Tibial nerve (tissue), 4 donors: ENCODE measurements at regions not wholly inside any gene's neighbourhood (a gene's known extent, or its start where the extent isn't known, plus 50 kb on each side); places are given as distances from the start of the nearest gene placed in this dataset.

ENCODE experiments used
- DNase-seq, 2 donors: peaks; one replicate each; pipeline ENCODE4 v3.0.0-alpha.2; 2019; ENCODE audit warnings: low spot score in 2 of 2
- H3K27ac ChIP-seq, 4 donors: fragments of 200-600 bp; sonication (generic) in 3 of 4; one replicate each; pipeline ENCODE4 v1.5.1; 2017 to 2019; ENCODE audit warnings: mild to moderate bottlenecking in 1 of 4
- H3K27me3 ChIP-seq, 2 donors: fragments of 200-600 bp; sonication (generic) in 1 of 2; one replicate each; pipeline versions ENCODE4 v1.5.1 to v1.6.0; 2017 to 2019
- H3K36me3 ChIP-seq, 3 donors: fragments of 200-600 bp; sonication (generic); one replicate each; pipeline ENCODE4 v1.5.1; 2018 to 2019
- H3K4me1 ChIP-seq, 4 donors: fragments of 200-600 bp; sonication (generic) in 3 of 4; one replicate each; pipeline ENCODE4 v1.5.1; 2017 to 2019
- H3K4me3 ChIP-seq, 4 donors: fragments of 200-600 bp; sonication (generic) in 3 of 4; one replicate each; pipeline ENCODE4 v1.5.1; 2017 to 2019; ENCODE audit warnings: mild to moderate bottlenecking in 1 of 4, moderate library complexity in 1 of 4
- H3K9me3 ChIP-seq, 4 donors: fragments of 200-600 bp; sonication (generic) in 3 of 4; one replicate each; pipeline ENCODE4 v1.5.1; 2017 to 2019
- EP300 ChIP-seq, 2 donors: sonication (generic); formaldehyde crosslinking; IDR thresholded peaks; one replicate each; pipeline ENCODE4 v1.6.1; 2017; ENCODE audit warnings: antibody characterized with exemption in 2 of 2, mild to moderate bottlenecking in 1 of 2
- POLR2A ChIP-seq, 2 donors: fragments of 450-650 bp; IDR thresholded peaks; one replicate each; pipeline ENCODE4 v1.6.1; 2017; ENCODE audit warnings: antibody characterized with exemption in 2 of 2, mild to moderate bottlenecking in 2 of 2, moderate library complexity in 2 of 2
- WGBS, 2 donors: methylation state at CpG; one replicate each; pipeline ENCODE4 v1.1.5; 2018; 5-methylcytosine and 5-hydroxymethylcytosine counted together
- TF ChIP-seq, protein P1 (sequence below), 5 experiments: fragments of 200-600 bp in 3 of 5; fragments of 450-650 bp in 2 of 5; sonication (generic) in 3 of 5; IDR thresholded peaks; one replicate each; pipeline ENCODE4 v1.5.1; 2016 to 2019; ENCODE audit warnings: antibody characterized with exemption in 5 of 5, mild to moderate bottlenecking in 3 of 5, moderate library complexity in 2 of 5

DNA sequence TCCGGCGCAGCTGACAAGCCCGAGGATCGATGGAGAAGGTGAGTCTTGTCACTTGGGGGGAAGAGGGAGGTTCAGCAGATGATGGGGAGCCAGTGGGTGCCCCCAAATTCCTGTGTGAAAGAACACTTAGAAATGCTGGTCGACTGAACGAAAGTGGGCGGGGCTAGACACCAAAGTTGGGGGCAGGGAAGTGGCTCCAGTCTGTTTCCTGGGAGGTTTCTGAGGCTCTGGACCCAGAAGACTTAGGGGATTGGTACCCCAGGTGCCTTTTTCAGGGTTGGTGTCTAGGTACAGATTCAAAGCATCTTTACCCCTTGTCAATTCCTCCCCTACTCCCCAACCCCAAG is 278.6 kb downstream of the ZSWIM6 start:
- no peak overlapping the region for H3K4me3 ChIP-seq
- no peaks in the 10 kb centered on the region for H3K27me3 ChIP-seq
- no peaks in the 10 kb centered on the region for H3K9me3 ChIP-seq
- no peak overlapping the region for H3K27ac ChIP-seq
- no peaks in the 10 kb centered on the region for H3K36me3 ChIP-seq
- 83 to 89% methylated on average over 7 of the region's 7 CpGs for WGBS, 2 donors
- DNase-seq = no peak
- H3K4me1 ChIP-seq = peaks cover 0 to 15% (median 2%) of the 10 kb centered on the region in 4 donors
- TF ChIP-seq POLR2A (IDR thresholded peaks at IDR 0.05) = no peak
- TF ChIP-seq EP300 (IDR thresholded peaks at IDR 0.05) = no peak
- TF ChIP-seq, protein P1, sequence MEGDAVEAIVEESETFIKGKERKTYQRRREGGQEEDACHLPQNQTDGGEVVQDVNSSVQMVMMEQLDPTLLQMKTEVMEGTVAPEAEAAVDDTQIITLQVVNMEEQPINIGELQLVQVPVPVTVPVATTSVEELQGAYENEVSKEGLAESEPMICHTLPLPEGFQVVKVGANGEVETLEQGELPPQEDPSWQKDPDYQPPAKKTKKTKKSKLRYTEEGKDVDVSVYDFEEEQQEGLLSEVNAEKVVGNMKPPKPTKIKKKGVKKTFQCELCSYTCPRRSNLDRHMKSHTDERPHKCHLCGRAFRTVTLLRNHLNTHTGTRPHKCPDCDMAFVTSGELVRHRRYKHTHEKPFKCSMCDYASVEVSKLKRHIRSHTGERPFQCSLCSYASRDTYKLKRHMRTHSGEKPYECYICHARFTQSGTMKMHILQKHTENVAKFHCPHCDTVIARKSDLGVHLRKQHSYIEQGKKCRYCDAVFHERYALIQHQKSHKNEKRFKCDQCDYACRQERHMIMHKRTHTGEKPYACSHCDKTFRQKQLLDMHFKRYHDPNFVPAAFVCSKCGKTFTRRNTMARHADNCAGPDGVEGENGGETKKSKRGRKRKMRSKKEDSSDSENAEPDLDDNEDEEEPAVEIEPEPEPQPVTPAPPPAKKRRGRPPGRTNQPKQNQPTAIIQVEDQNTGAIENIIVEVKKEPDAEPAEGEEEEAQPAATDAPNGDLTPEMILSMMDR (IDR thresholded peaks at IDR 0.05) = no peak

DNA sequence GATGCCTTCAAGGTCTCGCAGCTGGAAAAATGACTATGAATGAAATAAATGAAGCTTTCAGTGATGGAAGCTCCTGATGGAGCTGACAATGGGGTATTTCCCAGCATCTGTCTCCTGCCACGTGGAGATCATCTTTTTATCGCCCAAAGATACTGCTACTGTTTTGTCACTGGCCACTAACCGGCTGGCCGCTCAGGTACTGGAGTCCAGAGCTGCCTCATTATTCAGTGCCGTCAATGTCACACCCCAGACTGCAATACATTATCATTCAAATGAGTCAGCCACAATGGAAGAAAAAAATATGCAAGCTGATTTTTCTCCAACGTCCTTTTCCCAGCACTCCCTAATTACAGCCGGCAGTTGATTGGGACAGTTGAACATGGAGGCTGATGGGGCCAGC is 280.4 kb downstream of the ZSWIM6 start:
- WGBS, 2 donors = 75 to 76% methylated on average over 8 of the region's 8 CpGs
- H3K9me3 ChIP-seq = no peaks in the 10 kb centered on the region
- H3K27ac ChIP-seq = no peak overlapping the region
- no peak overlapping the region for H3K4me3 ChIP-seq
- peaks cover 0 to 15% (median 2%) of the 10 kb centered on the region in 4 donors for H3K4me1 ChIP-seq
- DNase-seq = no peak
- TF ChIP-seq POLR2A (IDR thresholded peaks at IDR 0.05) = no peak
- TF ChIP-seq, protein P1 (IDR thresholded peaks at IDR 0.05) = no peak
- no peak for TF ChIP-seq EP300 (IDR thresholded peaks at IDR 0.05)
- H3K36me3 ChIP-seq = no peaks in the 10 kb centered on the region
- H3K27me3 ChIP-seq = no peaks in the 10 kb centered on the region

DNA sequence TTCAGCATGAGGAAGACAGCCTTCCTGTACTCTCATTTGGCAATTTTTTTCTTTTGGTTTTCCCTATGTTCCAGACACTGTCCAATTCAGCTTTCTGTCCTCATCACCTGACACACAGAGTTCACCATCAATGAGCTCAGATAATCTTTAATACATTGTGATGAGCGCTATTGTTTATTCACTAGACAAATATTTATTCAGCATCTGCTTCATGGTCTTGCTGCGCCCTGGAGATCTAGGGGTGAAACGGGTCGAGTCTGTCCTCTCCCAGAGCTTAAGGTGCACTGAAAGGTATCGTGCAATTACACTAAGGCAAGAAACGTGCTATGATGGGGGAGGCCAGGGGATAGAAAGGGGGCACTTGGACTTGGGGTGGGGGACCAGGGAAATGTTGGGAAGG is 281.6 kb downstream of the ZSWIM6 start:
- H3K27me3 ChIP-seq = no peaks in the 10 kb centered on the region
- H3K27ac ChIP-seq = no peak overlapping the region
- no peaks in the 10 kb centered on the region for H3K36me3 ChIP-seq
- H3K4me1 ChIP-seq = peaks cover 0 to 15% (median 2%) of the 10 kb centered on the region in 4 donors
- TF ChIP-seq EP300 (IDR thresholded peaks at IDR 0.05) = no peak
- TF ChIP-seq, protein P1 (IDR thresholded peaks at IDR 0.05) = no peak
- TF ChIP-seq POLR2A (IDR thresholded peaks at IDR 0.05) = no peak
- H3K9me3 ChIP-seq = no peaks in the 10 kb centered on the region
- DNase-seq = no peak
- 86% methylated on average over 6 of the region's 6 CpGs for WGBS, 2 donors
- H3K4me3 ChIP-seq = no peak overlapping the region

DNA sequence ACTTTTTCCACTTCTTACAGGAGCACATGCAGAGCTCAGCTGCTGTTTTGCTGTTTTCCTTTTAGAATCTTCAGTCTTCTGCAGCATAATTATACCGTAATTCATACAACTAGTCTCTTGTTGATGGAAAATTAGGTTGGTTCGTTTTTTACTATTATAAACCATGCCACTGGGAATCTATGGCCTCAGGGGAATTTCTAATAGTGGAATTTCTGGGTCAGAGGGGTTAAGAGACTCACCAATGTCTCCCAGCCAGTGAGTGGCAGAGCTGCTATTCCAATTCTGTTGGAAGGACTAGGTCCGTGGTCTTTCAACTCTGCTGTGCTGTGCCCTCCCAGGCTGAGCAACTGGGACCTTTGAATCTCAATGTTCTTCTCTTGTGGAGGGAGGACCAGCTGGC is 282.5 kb downstream of the ZSWIM6 start:
- Histone ChIP-seq H3K4me3 (no peak overlapping the region), H3K27ac (no peak overlapping the region), H3K36me3 (no peaks in the 10 kb centered on the region), H3K4me1 (peaks cover 0 to 14% (median 1%) of the 10 kb centered on the region in 4 donors), H3K27me3 (no peaks in the 10 kb centered on the region), H3K9me3 (no peaks in the 10 kb centered on the region)
- WGBS, 2 donors = 32 to 37% methylated on average over 3 of the region's 3 CpGs
- DNase-seq = no peak
- TF ChIP-seq, protein P1 (IDR thresholded peaks at IDR 0.05) = no peak
- TF ChIP-seq EP300 (IDR thresholded peaks at IDR 0.05) (no peak), POLR2A (IDR thresholded peaks at IDR 0.05) (no peak)

DNA sequence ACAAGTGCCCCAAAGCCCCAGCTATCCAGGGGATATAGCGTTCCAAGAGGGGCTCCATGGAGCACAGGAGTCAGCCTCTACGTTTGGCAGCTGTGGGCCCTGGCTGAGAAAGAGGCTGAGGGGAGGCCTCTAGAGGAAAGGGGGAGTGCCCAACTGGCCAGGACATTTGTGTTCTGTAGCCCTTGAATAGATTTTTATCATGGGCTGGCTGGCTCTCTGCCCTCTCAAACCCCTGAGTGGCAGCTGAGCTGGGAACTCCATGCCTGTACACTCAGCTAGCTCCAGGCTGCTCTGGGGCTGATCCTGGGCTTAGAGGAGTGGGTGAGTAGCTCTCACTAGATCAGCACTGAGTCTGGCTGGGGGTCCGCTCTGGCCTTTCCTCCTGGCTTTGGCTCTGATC is 285.0 kb downstream of the ZSWIM6 start:
- peaks cover 0 to 26% (median 18%) of the 10 kb centered on the region in 4 donors for H3K4me1 ChIP-seq
- no peaks in the 10 kb centered on the region for H3K9me3 ChIP-seq
- TF ChIP-seq, protein P1 (IDR thresholded peaks at IDR 0.05) = no peak
- no peak overlapping the region for H3K4me3 ChIP-seq
- no peak overlapping the region for H3K27ac ChIP-seq
- 79 to 81% methylated on average over 3 of the region's 3 CpGs for WGBS, 2 donors
- DNase-seq = no peak
- no peaks in the 10 kb centered on the region for H3K36me3 ChIP-seq
- no peaks in the 10 kb centered on the region for H3K27me3 ChIP-seq
